Amniotic stem cell (primary cell): ENCODE measurements at regions not wholly inside any gene's neighbourhood (a gene's known extent, or its start where the extent isn't known, plus 50 kb on each side); places are given as distances from the start of the nearest gene placed in this dataset.

Source experiments
- DNase-seq: peaks from one replicate; lab custom pipeline; 2025; lab: John Stamatoyannopoulos, UW

GRCh38 chr13:105047676-105048295 lies 1487.7 kb downstream of the EFNB2 start:
- no peak for DNase-seq

GRCh38 chr13:105037110-105037509 lies 1498.4 kb downstream of the EFNB2 start:
- DNase-seq = no peak

GRCh38 chr13:105035092-105035491 lies 1500.4 kb downstream of the EFNB2 start:
- DNase-seq = no peak

GRCh38 chr13:105033999-105034398 lies 1501.5 kb downstream of the EFNB2 start:
- DNase-seq = no peak

GRCh38 chr13:105031306-105031705 lies 1504.2 kb downstream of the EFNB2 start:
- no peak for DNase-seq

GRCh38 chr13:105030851-105031250 lies 1504.6 kb downstream of the EFNB2 start:
- DNase-seq = no peak

GRCh38 chr13:105019073-105019472 lies 1516.4 kb downstream of the EFNB2 start:
- no peak for DNase-seq

GRCh38 chr13:105016266-105016665 lies 1519.2 kb downstream of the EFNB2 start:
- no peak for DNase-seq

GRCh38 chr13:105008604-105009003 lies 1526.9 kb downstream of the EFNB2 start:
- DNase-seq = no peak

GRCh38 chr13:105007166-105007808 lies 1528.2 kb downstream of the EFNB2 start:
- no peak for DNase-seq

- DNase-seq = no peak
Observed at GRCh38 chr13:104996022-104996421, 1539.4 kb downstream of the EFNB2 start.

GRCh38 chr13:104993708-104994107 lies 1541.8 kb downstream of the EFNB2 start:
- DNase-seq = no peak

GRCh38 chr13:104987621-104988020 lies 1547.8 kb downstream of the EFNB2 start:
- DNase-seq = no peak

GRCh38 chr13:104984296-104984818 lies 1551.1 kb downstream of the EFNB2 start:
- DNase-seq = no peak

- no peak for DNase-seq
Observed at GRCh38 chr13:104983601-104984000, 1551.9 kb downstream of the EFNB2 start.

- no peak for DNase-seq
Observed at GRCh38 chr13:104980586-104980985, 1554.9 kb downstream of the EFNB2 start.

GRCh38 chr13:104979281-104980030 lies 1556.0 kb downstream of the EFNB2 start:
- no peak for DNase-seq

GRCh38 chr13:104976986-104977385 lies 1558.5 kb downstream of the EFNB2 start:
- no peak for DNase-seq

- DNase-seq = no peak
Observed at GRCh38 chr13:104975272-104975671, 1560.2 kb downstream of the EFNB2 start.

- no peak for DNase-seq
Observed at GRCh38 chr13:104968876-104969275, 1566.6 kb downstream of the EFNB2 start.

GRCh38 chr13:104967836-104968630 lies 1567.4 kb downstream of the EFNB2 start:
- no peak for DNase-seq

GRCh38 chr13:104967376-104967775 lies 1568.1 kb downstream of the EFNB2 start:
- DNase-seq = no peak
